Loucy (cell line): ENCODE measurements at regions not wholly inside any gene's neighbourhood (a gene's known extent, or its start where the extent isn't known, plus 50 kb on each side); places are given as distances from the start of the nearest gene placed in this dataset.

Source experiments
- CTCF ChIP-seq: fragments of 200-600 bp; sonication (generic); conservative IDR thresholded peaks from 2 replicates; pipeline ENCODE4 v1.5.1; 2014; ENCODE audit warnings: mild to moderate bottlenecking, antibody characterized with exemption, low read length
- EZH2phosphoT487 ChIP-seq: fragments of 200-600 bp; IDR thresholded peaks from 2 replicates; pipeline ENCODE4 v1.6.1; 2018; ENCODE audit warnings: antibody characterized with exemption, mild to moderate bottlenecking, moderate library complexity, borderline replicate concordance

GRCh38 chr7:114084002-114084471 lies 165.2 kb upstream of the PPP1R3A start:
- no peak for TF ChIP-seq CTCF
- TF ChIP-seq EZH2phosphoT487 = no peak
